GM12891 (cell line): ENCODE measurements at regions not wholly inside any gene's neighbourhood (a gene's known extent, or its start where the extent isn't known, plus 50 kb on each side); places are given as distances from the start of the nearest gene placed in this dataset.

ENCODE experiments used
- PAX5 ChIP-seq: IDR thresholded peaks from 2 replicates; pipeline ENCODE4 v1.6.1; 2011; ENCODE audit warnings: low read length, moderate library complexity, mild to moderate bottlenecking; ENCODE audit not compliant: insufficient read depth, severe bottlenecking
- POLR2A ChIP-seq: IDR thresholded peaks from 2 replicates; pipeline ENCODE4 v1.6.1; 2011; ENCODE audit warnings: low read depth, low read length, control low read depth
- POLR2AphosphoS5 ChIP-seq: IDR thresholded peaks from 2 replicates; pipeline ENCODE4 v1.6.1; 2011; ENCODE audit warnings: low read depth, low read length, control low read depth
- POU2F2 ChIP-seq: IDR thresholded peaks from 2 replicates; pipeline ENCODE4 v1.6.1; 2011; ENCODE audit warnings: low read depth, mild to moderate bottlenecking, control low read depth, low read length, moderate library complexity
- SPI1 ChIP-seq: IDR thresholded peaks from 2 replicates; pipeline ENCODE4 v1.6.1; 2011; ENCODE audit warnings: low read depth, low read length, control low read depth
- TAF1 ChIP-seq: IDR thresholded peaks from 2 replicates; pipeline ENCODE4 v1.6.1; 2011; ENCODE audit warnings: low read depth, low read length, control low read depth

DNA sequence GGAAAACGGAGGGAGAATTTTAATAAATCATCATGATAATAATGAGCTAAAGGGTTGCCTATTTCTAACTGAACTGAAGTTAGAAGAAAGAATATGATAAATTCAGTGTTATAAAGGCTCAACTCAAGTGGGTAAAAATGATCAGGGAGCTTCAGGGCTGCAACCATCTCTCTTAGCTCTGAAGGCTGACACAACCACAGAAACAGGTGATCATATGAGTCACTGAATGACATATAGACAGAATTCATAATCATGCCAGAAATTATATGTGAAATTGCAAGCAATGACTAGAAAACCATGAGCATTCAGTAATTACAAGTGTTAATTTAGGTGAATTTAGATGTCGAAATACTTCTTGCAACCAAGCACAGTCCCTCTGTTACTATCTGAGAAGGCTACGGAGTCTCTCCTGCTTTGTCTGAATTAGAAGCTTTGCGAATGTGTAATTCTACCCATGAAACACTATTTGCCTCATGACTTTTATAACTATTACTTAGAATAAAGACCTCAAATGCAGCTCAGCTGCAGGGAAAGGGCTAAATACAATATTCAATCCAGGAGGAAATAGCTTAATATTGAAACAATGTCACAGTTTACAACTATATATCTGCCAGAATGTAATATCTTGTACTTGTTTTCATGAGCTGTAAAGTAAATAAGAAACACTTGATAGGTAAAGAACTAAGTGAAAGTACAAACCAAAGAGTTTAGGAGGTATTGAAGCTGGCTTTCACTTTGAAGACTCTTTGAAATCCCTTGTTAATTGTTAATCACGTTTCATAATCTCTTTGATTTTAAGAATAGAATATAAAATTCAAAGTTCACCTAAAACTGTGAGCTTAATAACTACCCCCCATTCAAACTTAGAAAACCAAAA is 1972.6 kb downstream of the ARAP2 start:
- TF ChIP-seq POLR2AphosphoS5 (no peak), POLR2A (no peak), TAF1 (no peak), SPI1 (no peak), POU2F2 (no peak), PAX5 (no peak)
